Activated CD8-positive, alpha-beta T cell treated with anti-CD3 and anti-CD28 coated beads for 36 hours (primary cell): ENCODE measurements at regions not wholly inside any gene's neighbourhood (a gene's known extent, or its start where the extent isn't known, plus 50 kb on each side); places are given as distances from the start of the nearest gene placed in this dataset.

Experiments used
- ATAC-seq: fragments of 200-7000 bp; cut with Tn5 transposase; one replicate; pipeline ENCODE4 v1.10.0; 2021; ENCODE audit warnings: mild to moderate bottlenecking, moderate library complexity
- CTCF ChIA-PET: fragments of 350-600 bp; sonication (Branson Sonifier 250); formaldehyde crosslinking; loops from one replicate; lab custom pipeline; 2021; ENCODE audit warnings: antibody characterized with exemption; lab: Charles Lee
- POLR2A ChIA-PET: fragments of 350-600 bp; sonication (Branson Sonifier 250); formaldehyde crosslinking; loops from one replicate; lab custom pipeline; 2021; ENCODE audit warnings: antibody characterized with exemption; lab: Charles Lee
- DNase-seq: peaks from one replicate; pipeline ENCODE4 v3.0.0-alpha.2; 2020
- H3K27ac Mint-ChIP-seq: one replicate; pipeline ENCODE4 v1.8.0; 2021; ENCODE audit warnings: mild to moderate bottlenecking, mixed read lengths
- H3K27me3 Mint-ChIP-seq: one replicate; pipeline ENCODE4 v1.8.0; 2021; ENCODE audit warnings: mixed read lengths
- H3K36me3 Mint-ChIP-seq: one replicate; pipeline ENCODE4 v1.8.0; 2021; ENCODE audit warnings: low read depth, mixed read lengths
- H3K4me1 Mint-ChIP-seq: one replicate; pipeline ENCODE4 v1.8.0; 2021; ENCODE audit warnings: low read depth, mixed read lengths
- H3K4me3 Mint-ChIP-seq: one replicate; pipeline ENCODE4 v1.8.0; 2021; ENCODE audit warnings: mild to moderate bottlenecking, moderate library complexity, mixed read lengths
- H3K9me3 Mint-ChIP-seq: one replicate; pipeline ENCODE4 v1.8.0; 2021; ENCODE audit warnings: mixed read lengths
- CTCF ChIP-seq: fragments of 200-600 bp; IDR thresholded peaks from one replicate; pipeline ENCODE4 v1.8.0; 2022; ENCODE audit warnings: antibody characterized with exemption, mild to moderate bottlenecking
- intact Hi-C: fragments of 100-400 bp; cut with micrococcal nuclease; formaldehyde crosslinking; loops from one replicate; pipeline ENCODE4 v1.10.0; 2022

DNA sequence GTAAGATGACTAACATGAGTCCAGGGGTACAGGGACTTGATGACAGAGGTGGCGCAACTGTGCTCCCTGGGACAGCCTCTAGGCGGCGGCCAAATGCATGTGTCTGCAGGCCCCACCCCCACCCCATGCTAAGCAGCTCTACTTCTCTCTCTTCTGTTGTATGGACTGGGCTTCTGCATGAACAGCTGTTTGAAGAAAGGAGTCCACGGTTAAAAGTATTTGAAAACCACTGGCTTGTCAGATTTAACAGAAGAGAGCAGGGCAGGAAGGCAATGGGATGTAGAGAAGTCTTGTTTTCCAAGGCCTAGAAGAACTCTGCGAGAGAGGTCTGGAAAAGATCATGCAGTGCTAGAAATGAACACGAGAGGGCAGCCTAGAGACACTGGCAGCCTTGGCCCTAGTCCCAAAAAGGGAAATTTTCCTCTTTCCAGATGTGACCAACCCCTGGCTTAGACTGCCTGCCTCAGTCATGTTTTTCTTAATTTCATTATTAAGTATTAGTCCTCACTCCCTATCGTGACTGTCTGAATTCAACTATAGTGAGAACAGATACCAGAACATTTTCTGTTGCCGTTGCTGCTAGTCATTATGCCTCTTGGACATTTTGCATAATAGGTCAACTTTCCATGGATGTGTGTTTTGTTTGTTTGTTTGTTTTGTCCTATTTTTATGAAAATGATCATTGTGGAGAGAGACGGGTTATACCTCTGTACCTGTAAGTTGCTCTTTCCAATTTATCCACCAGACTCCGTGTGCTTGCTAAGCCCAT lies 265.0 kb downstream of the ADGRG6 start:
- Mint-ChIP-seq H3K9me3 (no peaks in the 10 kb centered on the region), H3K27me3 (no peaks in the 10 kb centered on the region), H3K4me3 (no peak overlapping the region), H3K27ac (no peak overlapping the region), H3K36me3 (no peaks in the 10 kb centered on the region), H3K4me1 (peaks cover 53% of the 10 kb centered on the region)
- ATAC-seq (peak; percentile 66), DNase-seq (peak; percentile 68)
- intact Hi-C loops: loop anchor here (10.0 kb wide), 2 partner anchors 118 to 858 kb away; no protein-coding TSS in a partner anchor
- ChIA-PET CTCF (interaction anchor here (0.6 to 4.0 kb wide), 22 partner anchors 9 to 861 kb away, joined by 3 to 36 read pairs (median 4); no protein-coding TSS in a partner anchor), POLR2A (interaction anchor here (0.6 kb wide), 1 partner anchor 277 kb away, joined by 4 read pairs; no protein-coding TSS in a partner anchor)
- peak; percentile 93 for TF ChIP-seq CTCF

DNA sequence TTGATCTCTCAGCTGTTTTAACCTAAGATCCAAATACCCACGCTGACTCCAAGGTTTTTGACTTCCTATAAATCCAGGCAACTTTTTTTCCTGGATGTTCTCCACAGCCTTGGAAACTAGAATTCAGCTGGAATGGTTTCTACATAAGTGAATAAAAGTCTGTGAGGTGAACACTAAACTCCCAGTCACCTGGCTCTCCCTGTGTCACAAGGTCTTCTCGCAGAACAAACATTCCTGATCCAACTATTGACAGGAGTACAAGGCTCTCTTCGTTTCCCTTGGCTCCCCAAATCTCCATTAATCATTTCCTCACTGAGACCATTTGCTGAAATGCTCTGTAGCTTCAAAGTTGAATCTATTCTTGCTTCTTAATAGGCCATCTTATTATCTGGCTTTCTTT lies 265.7 kb downstream of the ADGRG6 start:
- H3K4me3 Mint-ChIP-seq: no peak overlapping the region
- H3K4me1 Mint-ChIP-seq: peaks cover 50% of the 10 kb centered on the region
- H3K27me3 Mint-ChIP-seq: no peaks in the 10 kb centered on the region
- H3K27ac Mint-ChIP-seq: no peak overlapping the region
- ChIA-PET CTCF (interaction anchor here (0.9 to 4.0 kb wide), 6 partner anchors 10 to 860 kb away, joined by 3 to 36 read pairs (median 4); no protein-coding TSS in a partner anchor), POLR2A (no interaction called here)
- no peaks in the 10 kb centered on the region for H3K9me3 Mint-ChIP-seq
- ATAC-seq: no peak
- intact Hi-C loops: loop anchor here (10.0 kb wide), 2 partner anchors 117 to 857 kb away; no protein-coding TSS in a partner anchor
- no peak for DNase-seq
- H3K36me3 Mint-ChIP-seq: no peaks in the 10 kb centered on the region
- no peak for TF ChIP-seq CTCF

DNA sequence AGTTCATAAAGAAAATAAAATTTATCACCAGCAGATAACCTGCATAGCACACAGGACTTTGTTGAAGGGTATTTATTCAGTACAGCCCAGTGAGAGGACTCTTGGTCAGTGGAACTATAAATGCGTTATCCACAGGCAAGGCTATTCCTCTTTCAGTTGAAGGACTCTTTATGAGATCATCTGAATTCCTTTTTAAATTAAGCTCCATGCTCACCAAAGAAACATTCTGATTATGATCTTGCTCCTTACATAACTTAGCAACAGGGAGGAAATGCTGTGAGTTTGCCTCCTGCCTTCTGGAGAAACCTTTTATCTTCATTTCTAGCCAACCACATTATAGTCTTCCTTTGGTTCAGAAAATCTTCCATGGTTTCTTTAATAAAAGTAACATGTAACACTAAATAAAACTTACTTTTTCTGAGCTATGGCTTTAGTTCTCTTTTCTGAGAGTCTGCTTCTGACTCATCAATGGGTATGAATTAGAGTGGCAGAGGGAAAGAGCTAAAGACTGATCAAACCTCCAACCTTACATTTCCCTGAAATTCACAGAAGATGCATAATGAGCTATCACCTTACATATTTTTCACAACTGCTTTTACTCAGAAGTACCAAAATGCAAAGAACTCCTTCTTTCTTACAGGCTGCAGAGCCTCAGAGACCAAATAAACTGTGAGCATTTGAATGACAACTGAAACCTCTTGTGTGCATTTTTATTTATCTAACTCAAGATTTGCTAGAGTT lies 267.2 kb downstream of the ADGRG6 start:
- CTCF ChIA-PET: interaction anchor here (0.7 to 2.7 kb wide), 10 partner anchors 10 to 858 kb away, joined by 3 to 14 read pairs (median 4); no protein-coding TSS in a partner anchor
- DNase-seq: no peak
- intact Hi-C loops: loop anchor here (10.0 kb wide), 2 partner anchors 116 to 856 kb away; no protein-coding TSS in a partner anchor
- ATAC-seq: peak; percentile 75
- no peak for TF ChIP-seq CTCF
- H3K27ac Mint-ChIP-seq: peak overlapping the region; percentile 57
- POLR2A ChIA-PET: no interaction called here
- H3K4me1 Mint-ChIP-seq: peaks cover 45% of the 10 kb centered on the region
- peaks cover 5% of the 10 kb centered on the region for H3K36me3 Mint-ChIP-seq
- H3K27me3 Mint-ChIP-seq: no peaks in the 10 kb centered on the region
- H3K9me3 Mint-ChIP-seq: peaks cover 12% of the 10 kb centered on the region
- H3K4me3 Mint-ChIP-seq: no peak overlapping the region

- no peak for TF ChIP-seq CTCF
- intact Hi-C loops: loop anchor here (10.0 kb wide), 2 partner anchors 115 to 855 kb away; no protein-coding TSS in a partner anchor
- ATAC-seq (peak; percentile 48), DNase-seq (no peak)
- ChIA-PET CTCF (interaction anchor here (0.7 to 2.7 kb wide), 10 partner anchors 11 to 858 kb away, joined by 3 to 14 read pairs (median 4); no protein-coding TSS in a partner anchor), POLR2A (no interaction called here)
- H3K4me3 Mint-ChIP-seq: peak overlapping the region; percentile 2
- peaks cover 45% of the 10 kb centered on the region for H3K4me1 Mint-ChIP-seq
- no peaks in the 10 kb centered on the region for H3K27me3 Mint-ChIP-seq
- H3K9me3 Mint-ChIP-seq: peaks cover 17% of the 10 kb centered on the region
- H3K27ac Mint-ChIP-seq: peak overlapping the region; percentile 57
- H3K36me3 Mint-ChIP-seq: peaks cover 7% of the 10 kb centered on the region
Observed at GRCh38 chr6:142569676-142570075, 267.9 kb downstream of the ADGRG6 start.
